Mesendoderm (in vitro differentiated cells): ENCODE measurements at regions not wholly inside any gene's neighbourhood (a gene's known extent, or its start where the extent isn't known, plus 50 kb on each side); places are given as distances from the start of the nearest gene placed in this dataset.

Experiments used
- DNase-seq: peaks from one replicate; pipeline ENCODE4 v3.0.0; 2013
- H2AK5ac ChIP-seq: 2 replicates; pipeline ENCODE4 v1.6.1; 2013; ENCODE audit warnings: low read length, inconsistent platforms
- H2BK120ac ChIP-seq: 2 replicates; pipeline ENCODE4 v1.6.1; 2013; ENCODE audit warnings: low read depth, mild to moderate bottlenecking, low read length, moderate library complexity, mixed read lengths
- H2BK15ac ChIP-seq: replicated peaks from 2 replicates; pipeline ENCODE4 v1.6.1; 2013; ENCODE audit warnings: low read depth, mild to moderate bottlenecking, moderate library complexity
- H2BK5ac ChIP-seq: 2 replicates; pipeline ENCODE4 v1.6.1; 2013; ENCODE audit warnings: low read length, inconsistent platforms
- H3K18ac ChIP-seq: 2 replicates; pipeline ENCODE4 v1.6.1; 2013; ENCODE audit warnings: mild to moderate bottlenecking, low read length, mixed read lengths
- H3K23ac ChIP-seq: one replicate; pipeline ENCODE4 v1.6.1; 2013; ENCODE audit warnings: low read length
- H3K27ac ChIP-seq: 2 replicates; pipeline ENCODE4 v1.5.1; 2013; ENCODE audit warnings: low read depth, mild to moderate bottlenecking, inconsistent platforms, low read length, moderate library complexity
- H3K27me3 ChIP-seq: 2 replicates; pipeline ENCODE4 v1.6.1; 2013; ENCODE audit warnings: low read length, control low read depth, mild to moderate bottlenecking, inconsistent platforms; ENCODE audit not compliant: insufficient read depth, poor library complexity
- H3K36me3 ChIP-seq: 2 replicates; pipeline ENCODE4 v1.6.1; 2013; ENCODE audit warnings: low read length, inconsistent platforms; ENCODE audit not compliant: control insufficient read depth, insufficient read depth
- H3K4ac ChIP-seq: one replicate; pipeline ENCODE4 v1.6.1; 2013; ENCODE audit warnings: low read depth, mild to moderate bottlenecking, low read length, moderate library complexity
- H3K4me1 ChIP-seq: 2 replicates; pipeline ENCODE4 v1.6.1; 2013; ENCODE audit warnings: low read depth, low read length, inconsistent platforms; ENCODE audit not compliant: control insufficient read depth
- H3K4me2 ChIP-seq: 2 replicates; pipeline ENCODE4 v1.6.1; 2013; ENCODE audit warnings: low read length
- H3K4me3 ChIP-seq: 2 replicates; pipeline ENCODE4 v1.5.1; 2013; ENCODE audit warnings: mild to moderate bottlenecking, low read length
- H3K56ac ChIP-seq: one replicate; pipeline ENCODE4 v1.6.1; 2013; ENCODE audit warnings: low read length
- H3K79me1 ChIP-seq: 2 replicates; pipeline ENCODE4 v1.6.1; 2013; ENCODE audit warnings: low read length, inconsistent platforms
- H3K79me2 ChIP-seq: 2 replicates; pipeline ENCODE4 v1.6.1; 2013; ENCODE audit warnings: mild to moderate bottlenecking, low read length; ENCODE audit not compliant: control insufficient read depth, insufficient read depth
- H3K9ac ChIP-seq: 2 replicates; pipeline ENCODE4 v1.6.1; 2013; ENCODE audit warnings: low read length, inconsistent platforms
- H4K5ac ChIP-seq: one replicate; pipeline ENCODE4 v1.6.1; 2013; ENCODE audit warnings: low read length
- H4K8ac ChIP-seq: one replicate; pipeline ENCODE4 v1.6.1; 2013; ENCODE audit warnings: low read depth, mild to moderate bottlenecking, control low read depth, low read length, moderate library complexity
- WGBS: extraction: QIAGEN DNeasy Blood & Tissue Kit; methylation state at CpG from one replicate; pipeline ENCODE4 v1.1.7; 2013; ENCODE audit warnings: low lambda C conversion rate, missing lambda C conversion rate; ENCODE audit not compliant: insufficient coverage; ENCODE audit errors: extremely low coverage; 5-methylcytosine and 5-hydroxymethylcytosine counted together

- Histone ChIP-seq H3K36me3 (no peaks in the 10 kb centered on the region), H3K18ac (no peak overlapping the region), H3K4me1 (peaks cover 3% of the 10 kb centered on the region), H3K4me2 (no peak overlapping the region), H3K79me1 (no peaks in the 10 kb centered on the region), H2BK5ac (no peak overlapping the region), H3K27ac (no peak overlapping the region), H2BK15ac (no peak overlapping the region), H3K79me2 (no peaks in the 10 kb centered on the region), H4K8ac (no peak overlapping the region), H4K5ac (no peak overlapping the region), H3K4ac (no peak overlapping the region), H3K9ac (no peak overlapping the region), H3K23ac (no peak overlapping the region), H3K27me3 (no peaks in the 10 kb centered on the region), H2BK120ac (no peak overlapping the region), H3K4me3 (no peak overlapping the region), H3K56ac (no peak overlapping the region), H2AK5ac (no peak overlapping the region)
- WGBS = no CpG with 5 or more reads among the region's 6 CpGs
- no peak for DNase-seq
Measured at GRCh38 chr6:40340957-40341356, 246.2 kb downstream of the LRFN2 start.

GRCh38 chr6:40340196-40340595 lies 247.0 kb downstream of the LRFN2 start:
- Histone ChIP-seq H3K18ac (no peak overlapping the region), H3K4me3 (no peak overlapping the region), H3K4ac (no peak overlapping the region), H3K79me1 (no peaks in the 10 kb centered on the region), H3K36me3 (no peaks in the 10 kb centered on the region), H3K79me2 (no peaks in the 10 kb centered on the region), H2AK5ac (no peak overlapping the region), H3K27ac (no peak overlapping the region), H3K4me2 (no peak overlapping the region), H3K9ac (no peak overlapping the region), H2BK5ac (no peak overlapping the region), H2BK15ac (no peak overlapping the region), H3K4me1 (peaks cover 3% of the 10 kb centered on the region), H4K5ac (no peak overlapping the region), H3K56ac (no peak overlapping the region), H3K23ac (no peak overlapping the region), H4K8ac (no peak overlapping the region), H3K27me3 (no peaks in the 10 kb centered on the region), H2BK120ac (no peak overlapping the region)
- no CpG with 5 or more reads among the region's 8 CpGs for WGBS
- DNase-seq = no peak

- Histone ChIP-seq H3K4me2 (no peak overlapping the region), H3K79me2 (no peaks in the 10 kb centered on the region), H3K36me3 (no peaks in the 10 kb centered on the region), H3K23ac (no peak overlapping the region), H3K56ac (no peak overlapping the region), H3K27me3 (no peaks in the 10 kb centered on the region), H2BK120ac (no peak overlapping the region), H2BK5ac (no peak overlapping the region), H3K9ac (no peak overlapping the region), H2BK15ac (no peak overlapping the region), H3K79me1 (no peaks in the 10 kb centered on the region), H4K8ac (no peak overlapping the region), H3K18ac (no peak overlapping the region), H3K4me3 (no peak overlapping the region), H2AK5ac (no peak overlapping the region), H3K4ac (no peak overlapping the region), H3K27ac (no peak overlapping the region), H4K5ac (no peak overlapping the region), H3K4me1 (peaks cover 3% of the 10 kb centered on the region)
- WGBS = no CpG with 5 or more reads among the region's 7 CpGs
- DNase-seq = no peak
Measured at GRCh38 chr6:40338306-40338705, 248.9 kb downstream of the LRFN2 start.

- no peak overlapping the region for H2BK120ac ChIP-seq
- no peaks in the 10 kb centered on the region for H3K36me3 ChIP-seq
- no peak overlapping the region for H2AK5ac ChIP-seq
- H4K8ac ChIP-seq = no peak overlapping the region
- H2BK15ac ChIP-seq = no peak overlapping the region
- H3K4me3 ChIP-seq = no peak overlapping the region
- no peak overlapping the region for H3K9ac ChIP-seq
- DNase-seq = no peak
- no CpG with 5 or more reads among the region's 10 CpGs for WGBS
- no peak overlapping the region for H3K4me2 ChIP-seq
- H3K4me1 ChIP-seq = no peaks in the 10 kb centered on the region
- no peaks in the 10 kb centered on the region for H3K79me1 ChIP-seq
- no peaks in the 10 kb centered on the region for H3K27me3 ChIP-seq
- H3K4ac ChIP-seq = no peak overlapping the region
- H3K18ac ChIP-seq = no peak overlapping the region
- H2BK5ac ChIP-seq = no peak overlapping the region
- H3K23ac ChIP-seq = peak overlapping the region; percentile 39
- H3K56ac ChIP-seq = no peak overlapping the region
- H3K27ac ChIP-seq = no peak overlapping the region
- H3K79me2 ChIP-seq = no peaks in the 10 kb centered on the region
- H4K5ac ChIP-seq = no peak overlapping the region
Measured at GRCh38 chr6:40336940-40337760, 250.0 kb downstream of the LRFN2 start.

- DNase-seq = no peak
- Histone ChIP-seq H3K4me2 (no peak overlapping the region), H3K4ac (no peak overlapping the region), H4K5ac (no peak overlapping the region), H3K4me1 (no peaks in the 10 kb centered on the region), H3K79me2 (no peaks in the 10 kb centered on the region), H3K27ac (no peak overlapping the region), H4K8ac (no peak overlapping the region), H2BK15ac (no peak overlapping the region), H3K9ac (no peak overlapping the region), H3K36me3 (no peaks in the 10 kb centered on the region), H3K18ac (no peak overlapping the region), H3K79me1 (no peaks in the 10 kb centered on the region), H2BK5ac (no peak overlapping the region), H3K23ac (no peak overlapping the region), H3K27me3 (no peaks in the 10 kb centered on the region), H3K56ac (no peak overlapping the region), H2AK5ac (no peak overlapping the region), H2BK120ac (no peak overlapping the region), H3K4me3 (no peak overlapping the region)
- WGBS = no CpG with 5 or more reads among the region's 1 CpG
Measured at GRCh38 chr6:40336296-40336695, 250.9 kb downstream of the LRFN2 start.
